ENCODE measurements at regions not wholly inside any gene's neighbourhood (a gene's known extent, or its start where the extent isn't known, plus 50 kb on each side); places are given as distances from the start of the nearest gene placed in this dataset.

DNA sequence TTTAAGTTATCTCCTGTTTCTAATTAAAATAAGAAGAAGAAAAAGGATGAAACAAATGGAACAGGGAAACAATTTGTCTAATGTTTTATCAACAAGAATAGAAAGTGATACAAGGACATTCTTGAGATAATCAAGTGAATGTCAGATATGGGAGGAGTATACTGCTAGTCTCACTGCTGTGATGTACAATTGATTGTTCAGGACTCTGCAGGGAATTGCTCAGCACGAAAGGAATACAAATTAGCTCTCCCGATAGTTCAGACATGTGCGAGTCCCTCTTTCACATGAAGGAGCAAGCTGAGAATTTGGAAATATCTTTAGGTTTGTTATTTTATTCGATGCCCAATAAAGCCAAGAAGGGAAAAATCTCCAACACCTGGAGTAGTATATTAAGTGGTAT, 57.3 kb upstream of the FSTL5 start:
- TF ChIP-seq EZH2phosphoT487 (IDR thresholded peaks at IDR 0.05; ENCODE audit: borderline replicate concordance, low read length) (no peak), EZH2 (IDR thresholded peaks at IDR 0.05; ENCODE audit: low read length, unreplicated experiment) (no peak)
- TF ChIP-seq, protein P1, sequence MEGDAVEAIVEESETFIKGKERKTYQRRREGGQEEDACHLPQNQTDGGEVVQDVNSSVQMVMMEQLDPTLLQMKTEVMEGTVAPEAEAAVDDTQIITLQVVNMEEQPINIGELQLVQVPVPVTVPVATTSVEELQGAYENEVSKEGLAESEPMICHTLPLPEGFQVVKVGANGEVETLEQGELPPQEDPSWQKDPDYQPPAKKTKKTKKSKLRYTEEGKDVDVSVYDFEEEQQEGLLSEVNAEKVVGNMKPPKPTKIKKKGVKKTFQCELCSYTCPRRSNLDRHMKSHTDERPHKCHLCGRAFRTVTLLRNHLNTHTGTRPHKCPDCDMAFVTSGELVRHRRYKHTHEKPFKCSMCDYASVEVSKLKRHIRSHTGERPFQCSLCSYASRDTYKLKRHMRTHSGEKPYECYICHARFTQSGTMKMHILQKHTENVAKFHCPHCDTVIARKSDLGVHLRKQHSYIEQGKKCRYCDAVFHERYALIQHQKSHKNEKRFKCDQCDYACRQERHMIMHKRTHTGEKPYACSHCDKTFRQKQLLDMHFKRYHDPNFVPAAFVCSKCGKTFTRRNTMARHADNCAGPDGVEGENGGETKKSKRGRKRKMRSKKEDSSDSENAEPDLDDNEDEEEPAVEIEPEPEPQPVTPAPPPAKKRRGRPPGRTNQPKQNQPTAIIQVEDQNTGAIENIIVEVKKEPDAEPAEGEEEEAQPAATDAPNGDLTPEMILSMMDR (conservative IDR thresholded peaks at IDR 0.05; ENCODE audit: low read depth, low read length): no peak

All from PC-3 (cell line).